Suprapubic skin (tissue), 4 donors: ENCODE measurements at regions not wholly inside any gene's neighbourhood (a gene's known extent, or its start where the extent isn't known, plus 50 kb on each side); places are given as distances from the start of the nearest gene placed in this dataset.

Experiments
- DNase-seq, 2 donors: peaks; one replicate each; pipeline ENCODE4 v3.0.0-alpha.2; 2019; ENCODE audit warnings: low spot score in 2 of 2
- H3K27ac ChIP-seq: fragments of 200-600 bp; sonication (generic); one replicate; pipeline ENCODE4 v1.5.1; 2019
- H3K27me3 ChIP-seq: fragments of 200-600 bp; sonication (generic); one replicate; pipeline ENCODE4 v1.5.1; 2019
- H3K36me3 ChIP-seq: fragments of 200-600 bp; sonication (generic); one replicate; pipeline ENCODE4 v1.5.1; 2019
- H3K4me1 ChIP-seq: fragments of 200-600 bp; sonication (generic); one replicate; pipeline ENCODE4 v1.5.1; 2019
- H3K4me3 ChIP-seq: fragments of 200-600 bp; sonication (generic); one replicate; pipeline ENCODE4 v1.5.1; 2019; ENCODE audit warnings: mild to moderate bottlenecking
- H3K9me3 ChIP-seq: fragments of 200-600 bp; sonication (generic); one replicate; pipeline ENCODE4 v1.5.1; 2019
- CTCF ChIP-seq, 2 donors: fragments of 200-600 bp in 1 of 2; fragments of 450-650 bp in 1 of 2; sonication (generic) in 1 of 2; IDR thresholded peaks; one replicate each; pipeline ENCODE4 v1.5.1; 2016 to 2019; ENCODE audit warnings: antibody characterized with exemption in 2 of 2, mild to moderate bottlenecking in 1 of 2, moderate library complexity in 1 of 2
- EP300 ChIP-seq: sonication (generic); formaldehyde crosslinking; IDR thresholded peaks from one replicate; pipeline ENCODE4 v1.6.1; 2017; ENCODE audit warnings: antibody characterized with exemption
- POLR2A ChIP-seq, 2 donors: fragments of 450-650 bp; IDR thresholded peaks; one replicate each; pipeline ENCODE4 v1.6.1; 2017; ENCODE audit warnings: antibody characterized with exemption in 2 of 2, mild to moderate bottlenecking in 2 of 2, moderate library complexity in 2 of 2
- POLR2AphosphoS5 ChIP-seq, 3 donors: sonication (generic); formaldehyde crosslinking; IDR thresholded peaks; one replicate each; pipeline ENCODE4 v1.6.1; 2017; ENCODE audit warnings: antibody characterized with exemption in 3 of 3
- WGBS: methylation state at CpG from one replicate; pipeline ENCODE4 v1.1.5; 2018; 5-methylcytosine and 5-hydroxymethylcytosine counted together

- Histone ChIP-seq H3K9me3 (no peaks in the 10 kb centered on the region), H3K36me3 (no peaks in the 10 kb centered on the region), H3K27ac (no peak overlapping the region), H3K4me1 (no peaks in the 10 kb centered on the region), H3K4me3 (no peak overlapping the region), H3K27me3 (no peaks in the 10 kb centered on the region)
- TF ChIP-seq EP300: no peak
- no peak for TF ChIP-seq POLR2AphosphoS5 (IDR thresholded peaks at IDR 0.05)
- no peak for TF ChIP-seq POLR2A (IDR thresholded peaks at IDR 0.05)
- no peak for TF ChIP-seq CTCF (IDR thresholded peaks at IDR 0.05)
- no peak for DNase-seq
- WGBS: 92% methylated on average over 5 of the region's 5 CpGs
Measured at GRCh38 chr11:70696564-70696963, 298.2 kb downstream of the CTTN start.

- H3K36me3 ChIP-seq: no peaks in the 10 kb centered on the region
- H3K4me3 ChIP-seq: no peak overlapping the region
- no peak for DNase-seq
- 83% methylated on average over 7 of the region's 8 CpGs for WGBS
- H3K4me1 ChIP-seq: no peaks in the 10 kb centered on the region
- no peak for TF ChIP-seq EP300
- TF ChIP-seq CTCF (IDR thresholded peaks at IDR 0.05): no peak
- no peak for TF ChIP-seq POLR2A (IDR thresholded peaks at IDR 0.05)
- no peak for TF ChIP-seq POLR2AphosphoS5 (IDR thresholded peaks at IDR 0.05)
- no peak overlapping the region for H3K27ac ChIP-seq
- no peaks in the 10 kb centered on the region for H3K9me3 ChIP-seq
- H3K27me3 ChIP-seq: no peaks in the 10 kb centered on the region
Measured at GRCh38 chr11:70697701-70698100, 299.4 kb downstream of the CTTN start.

- no peak overlapping the region for H3K4me3 ChIP-seq
- no peak overlapping the region for H3K27ac ChIP-seq
- H3K4me1 ChIP-seq: no peaks in the 10 kb centered on the region
- no peaks in the 10 kb centered on the region for H3K9me3 ChIP-seq
- DNase-seq: no peak
- H3K27me3 ChIP-seq: no peaks in the 10 kb centered on the region
- H3K36me3 ChIP-seq: no peaks in the 10 kb centered on the region
- 77% methylated on average over 2 of the region's 2 CpGs for WGBS
- no peak for TF ChIP-seq CTCF (IDR thresholded peaks at IDR 0.05)
- TF ChIP-seq POLR2AphosphoS5 (IDR thresholded peaks at IDR 0.05): no peak
- TF ChIP-seq POLR2A (IDR thresholded peaks at IDR 0.05): no peak
- TF ChIP-seq EP300: no peak
Measured at GRCh38 chr11:70698871-70699270, 300.5 kb downstream of the CTTN start.

DNA sequence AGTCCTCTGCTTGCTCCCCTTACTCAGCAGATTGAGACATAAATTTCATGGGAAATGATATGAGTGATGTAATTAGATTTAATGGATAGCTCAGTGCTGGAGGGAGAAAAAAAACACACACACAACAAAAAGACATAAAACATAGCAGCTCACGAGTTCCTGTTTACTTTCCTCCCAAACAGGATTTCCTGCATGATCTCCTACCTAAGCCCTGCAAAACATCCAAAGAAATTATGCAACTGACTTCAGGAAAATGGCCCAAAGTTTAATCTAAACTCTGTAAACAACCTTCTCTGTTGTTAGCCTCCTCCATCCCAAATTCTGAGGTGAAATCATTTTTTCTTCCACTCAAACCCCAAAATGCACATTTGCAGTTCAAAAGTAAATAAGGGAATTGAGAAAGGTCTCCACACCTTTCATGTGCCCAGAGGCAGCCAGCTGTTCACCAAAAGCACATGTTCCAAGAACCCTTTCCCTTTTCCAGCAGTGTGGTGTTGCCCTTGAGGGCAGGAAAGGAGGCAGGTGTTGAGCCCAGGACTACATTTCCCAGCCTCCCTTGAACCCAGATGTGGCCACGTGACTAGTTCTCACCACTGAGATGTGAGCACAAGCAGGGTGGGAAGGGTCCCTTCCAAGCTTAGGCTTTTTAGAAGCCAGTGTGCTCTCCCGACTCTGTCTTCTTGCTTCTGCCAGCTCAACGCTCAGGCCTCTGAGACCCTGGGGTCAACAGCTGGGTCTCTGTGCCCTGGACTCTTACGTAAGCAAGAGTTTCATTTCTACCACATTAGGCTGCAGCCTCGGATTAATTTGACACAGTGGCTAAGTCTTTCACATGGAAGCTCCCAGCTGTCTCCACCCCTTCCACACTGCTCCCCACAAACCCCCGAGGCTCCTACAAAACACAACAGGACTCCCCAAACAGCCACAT is 301.2 kb downstream of the CTTN start:
- no peak for DNase-seq
- Histone ChIP-seq H3K4me3 (no peak overlapping the region), H3K4me1 (no peaks in the 10 kb centered on the region), H3K27ac (no peak overlapping the region), H3K9me3 (no peaks in the 10 kb centered on the region), H3K36me3 (no peaks in the 10 kb centered on the region), H3K27me3 (no peaks in the 10 kb centered on the region)
- 68% methylated on average over 7 of the region's 7 CpGs for WGBS
- TF ChIP-seq POLR2A (IDR thresholded peaks at IDR 0.05) (no peak), POLR2AphosphoS5 (IDR thresholded peaks at IDR 0.05) (no peak), CTCF (IDR thresholded peaks at IDR 0.05) (no peak), EP300 (no peak)

- Histone ChIP-seq H3K27me3 (no peaks in the 10 kb centered on the region), H3K36me3 (no peaks in the 10 kb centered on the region), H3K27ac (no peak overlapping the region), H3K9me3 (no peaks in the 10 kb centered on the region), H3K4me3 (no peak overlapping the region), H3K4me1 (no peaks in the 10 kb centered on the region)
- DNase-seq: no peak
- 83% methylated on average over 5 of the region's 8 CpGs for WGBS
- TF ChIP-seq EP300 (no peak), POLR2AphosphoS5 (IDR thresholded peaks at IDR 0.05) (no peak), POLR2A (IDR thresholded peaks at IDR 0.05) (no peak)
Measured at GRCh38 chr11:70700453-70700852, 302.1 kb downstream of the CTTN start.
